ENCODE measurements at regions not wholly inside any gene's neighbourhood (a gene's known extent, or its start where the extent isn't known, plus 50 kb on each side); places are given as distances from the start of the nearest gene placed in this dataset.

GRCh38 chr6:12221856-12222255 lies 68.3 kb upstream of the EDN1 start:
- DNase-seq (ENCODE audit: low spot score), result no peak

- DNase-seq (ENCODE audit: low spot score), result no peak
Measured at GRCh38 chr6:12222405-12223366, 67.5 kb upstream of the EDN1 start.

- no peak for DNase-seq (ENCODE audit: low spot score)
Measured at GRCh38 chr6:12223383-12223782, 66.8 kb upstream of the EDN1 start.

- no peak for DNase-seq (ENCODE audit: low spot score)
Measured at GRCh38 chr6:12224251-12224650, 65.9 kb upstream of the EDN1 start.

GRCh38 chr6:12228447-12229146 lies 61.6 kb upstream of the EDN1 start:
- DNase-seq (ENCODE audit: low spot score), result no peak

- no peak for DNase-seq (ENCODE audit: low spot score)
Measured at GRCh38 chr6:12229332-12229731, 60.8 kb upstream of the EDN1 start.

GRCh38 chr6:12230523-12230922 lies 59.6 kb upstream of the EDN1 start:
- DNase-seq (ENCODE audit: low spot score), result no peak

GRCh38 chr6:12232339-12232738 lies 57.8 kb upstream of the EDN1 start:
- DNase-seq (ENCODE audit: low spot score), result no peak

- no peak for DNase-seq (ENCODE audit: low spot score)
Measured at GRCh38 chr6:12232821-12233220, 57.3 kb upstream of the EDN1 start.

- peak; percentile 88 for DNase-seq (ENCODE audit: low spot score)
Measured at GRCh38 chr6:12233693-12234571, 56.2 kb upstream of the EDN1 start.

- DNase-seq (ENCODE audit: low spot score), result no peak
Measured at GRCh38 chr6:12235341-12235740, 54.8 kb upstream of the EDN1 start.

GRCh38 chr6:12238219-12238618 lies 51.9 kb upstream of the EDN1 start:
- no peak for DNase-seq (ENCODE audit: low spot score)

All from Ammon's horn (tissue), 1 donor.